ENCODE measurements at regions not wholly inside any gene's neighbourhood (a gene's known extent, or its start where the extent isn't known, plus 50 kb on each side); places are given as distances from the start of the nearest gene placed in this dataset.

- TF ChIP-seq CTCF (conservative IDR thresholded peaks at IDR 0.05; ENCODE audit: low read depth, low read length) (no peak), SMC3 (IDR thresholded peaks at IDR 0.05; ENCODE audit: low read depth, low read length) (no peak), POLR2A (IDR thresholded peaks at IDR 0.05; ENCODE audit: low read depth, low read length) (no peak)
These were observed 348.8 kb downstream of the SPRY2 start for GRCh38 chr13:79992111-79992510.

Measured in IMR-90 (cell line).